ENCODE measurements at regions not wholly inside any gene's neighbourhood (a gene's known extent, or its start where the extent isn't known, plus 50 kb on each side); places are given as distances from the start of the nearest gene placed in this dataset.
"Not testable (repeated sequence)": the region's sequence is repeated elsewhere in the genome, so short reads cannot be mapped to it uniquely, and the experiment has no call there.

- DNase-seq: no peak
Observed at GRCh38 chr1:200496937-200497336, 87.1 kb upstream of the ZNF281 start.

- no peak for DNase-seq
Observed at GRCh38 chr1:200495901-200496300, 86.1 kb upstream of the ZNF281 start.

- DNase-seq: no peak
Observed at GRCh38 chr1:200493344-200493743, 83.5 kb upstream of the ZNF281 start.

GRCh38 chr1:200491103-200491502, 81.3 kb upstream of the ZNF281 start:
- no peak for DNase-seq

- no peak for DNase-seq
Observed at GRCh38 chr1:200490183-200490582, 80.3 kb upstream of the ZNF281 start.

- DNase-seq: peak in 1 of 5 experiments; percentile 62
Observed at GRCh38 chr1:200488375-200489165, 78.7 kb upstream of the ZNF281 start.

GRCh38 chr1:200487650-200488049, 77.8 kb upstream of the ZNF281 start:
- DNase-seq: no peak

- DNase-seq: no peak
Observed at GRCh38 chr1:200486634-200487033, 76.8 kb upstream of the ZNF281 start.

- DNase-seq: not testable (repeated sequence)
Observed at GRCh38 chr1:200484438-200484946, 74.7 kb upstream of the ZNF281 start.

- peak in 2 of 5 experiments; percentile 36 to 91 for DNase-seq
Observed at GRCh38 chr1:200483491-200484143, 73.8 kb upstream of the ZNF281 start.

- no peak for DNase-seq
Observed at GRCh38 chr1:200480964-200481363, 71.1 kb upstream of the ZNF281 start.

- no peak for DNase-seq
Observed at GRCh38 chr1:200479816-200480215, 70.0 kb upstream of the ZNF281 start.

- DNase-seq: no peak
Observed at GRCh38 chr1:200478945-200479558, 69.2 kb upstream of the ZNF281 start.

GRCh38 chr1:200478239-200478623, 68.4 kb upstream of the ZNF281 start:
- no peak for DNase-seq

GRCh38 chr1:200474633-200475032, 64.8 kb upstream of the ZNF281 start:
- DNase-seq: no peak

GRCh38 chr1:200473698-200474371, 64.0 kb upstream of the ZNF281 start:
- DNase-seq: peak in 1 of 5 experiments; percentile 70

- peak in 1 of 5 experiments; percentile 48 for DNase-seq
Observed at GRCh38 chr1:200471739-200472138, 61.9 kb upstream of the ZNF281 start.

- no peak for DNase-seq
Observed at GRCh38 chr1:200468264-200469001, 58.6 kb upstream of the ZNF281 start.

- no peak for DNase-seq
Observed at GRCh38 chr1:200464784-200465400, 55.1 kb upstream of the ZNF281 start.

Data from T-helper 2 cell (primary cell).